B cell (primary cell): ENCODE measurements at regions not wholly inside any gene's neighbourhood (a gene's known extent, or its start where the extent isn't known, plus 50 kb on each side); places are given as distances from the start of the nearest gene placed in this dataset.

Experiments
- CTCF ChIP-seq: fragments of 200-600 bp; IDR thresholded peaks from one replicate; pipeline ENCODE4 v1.8.0; 2022; ENCODE audit warnings: antibody characterized with exemption, mild to moderate bottlenecking
- EZH2 ChIP-seq: IDR thresholded peaks from 2 replicates; pipeline ENCODE4 v1.6.1; 2012; ENCODE audit warnings: borderline replicate concordance, low read depth, mild to moderate bottlenecking, moderate library complexity, low read length; ENCODE audit not compliant: insufficient read depth, poor library complexity, severe bottlenecking

- TF ChIP-seq CTCF (no peak), EZH2 (no peak)
Measured at GRCh38 chr3:30277494-30277893, 328.9 kb upstream of the TGFBR2 start.
